GM21737 (cell line): ENCODE measurements at regions not wholly inside any gene's neighbourhood (a gene's known extent, or its start where the extent isn't known, plus 50 kb on each side); places are given as distances from the start of the nearest gene placed in this dataset.

Source experiments
- ATAC-seq: cut with Tn5 transposase; IDR thresholded peaks from one replicate; pipeline ENCODE4 v1.9.1; 2021; ENCODE audit warnings: mild to moderate bottlenecking, moderate library complexity; ENCODE audit not compliant: unreplicated experiment

GRCh38 chr4:62914758-62915157 is 1494.5 kb downstream of the TECRL start:
- ATAC-seq: no peak

GRCh38 chr4:62913065-62913464 is 1496.2 kb downstream of the TECRL start:
- ATAC-seq: no peak

- ATAC-seq: no peak
Observed at GRCh38 chr4:62912531-62912930, 1496.7 kb downstream of the TECRL start.

- ATAC-seq: no peak
Observed at GRCh38 chr4:62909238-62909637, 1500.0 kb downstream of the TECRL start.

GRCh38 chr4:62901101-62901500 is 1508.1 kb downstream of the TECRL start:
- no peak for ATAC-seq

- no peak for ATAC-seq
Observed at GRCh38 chr4:62899646-62900364, 1509.4 kb downstream of the TECRL start.

GRCh38 chr4:62898115-62898514 is 1511.1 kb downstream of the TECRL start:
- no peak for ATAC-seq

- no peak for ATAC-seq
Observed at GRCh38 chr4:62896721-62897120, 1512.5 kb downstream of the TECRL start.

GRCh38 chr4:62881901-62882300 is 1527.3 kb downstream of the TECRL start:
- no peak for ATAC-seq

- ATAC-seq: no peak
Observed at GRCh38 chr4:62881210-62881609, 1528.0 kb downstream of the TECRL start.

- ATAC-seq: no peak
Observed at GRCh38 chr4:62872856-62873255, 1536.4 kb downstream of the TECRL start.

GRCh38 chr4:62871078-62871477 is 1538.2 kb downstream of the TECRL start:
- no peak for ATAC-seq

GRCh38 chr4:62870451-62870850 is 1538.8 kb downstream of the TECRL start:
- no peak for ATAC-seq

GRCh38 chr4:62865261-62865660 is 1544.0 kb downstream of the TECRL start:
- no peak for ATAC-seq

- ATAC-seq: no peak
Observed at GRCh38 chr4:62849696-62850095, 1559.6 kb downstream of the TECRL start.

- no peak for ATAC-seq
Observed at GRCh38 chr4:62835631-62836030, 1573.6 kb downstream of the TECRL start.

GRCh38 chr4:62822306-62822705 is 1586.9 kb downstream of the TECRL start:
- ATAC-seq: no peak

GRCh38 chr4:62816566-62816965 is 1592.7 kb downstream of the TECRL start:
- ATAC-seq: no peak

GRCh38 chr4:62814510-62815047 is 1594.7 kb downstream of the TECRL start:
- no peak for ATAC-seq

GRCh38 chr4:62806816-62807215 is 1602.4 kb downstream of the TECRL start:
- ATAC-seq: no peak

- ATAC-seq: no peak
Observed at GRCh38 chr4:62804075-62804474, 1603.9 kb downstream of the ADGRL3 start.

GRCh38 chr4:62797221-62797620 is 1597.1 kb downstream of the ADGRL3 start:
- no peak for ATAC-seq

GRCh38 chr4:62791386-62791785 is 1591.3 kb downstream of the ADGRL3 start:
- no peak for ATAC-seq
